Psoas muscle (tissue), 7 donors: ENCODE measurements at regions not wholly inside any gene's neighbourhood (a gene's known extent, or its start where the extent isn't known, plus 50 kb on each side); places are given as distances from the start of the nearest gene placed in this dataset.

Source experiments
- ATAC-seq, 4 donors: fragments of 200-7000 bp; cut with Tn5 transposase; one replicate each; pipeline ENCODE4 v1.9.1; 2020; ENCODE audit warnings: moderate library complexity in 3 of 4, mild to moderate bottlenecking in 2 of 4
- DNase-seq, 2 donors: peaks; one replicate each; pipeline ENCODE4 v3.0.0-alpha.2; 2020
- H3K27ac ChIP-seq: fragments of 200-600 bp; one replicate; pipeline ENCODE4 v1.8.0; 2022
- H3K27me3 ChIP-seq, 3 donors: fragments of 200-600 bp in 1 of 3; one replicate each; pipeline versions ENCODE4 v1.6.1 to v1.8.0; 2013 to 2022; ENCODE audit warnings: low read length in 2 of 3, mild to moderate bottlenecking in 2 of 3, moderate library complexity in 1 of 3; ENCODE audit not compliant: insufficient read depth in 3 of 3
- H3K36me3 ChIP-seq, 2 donors: fragments of 200-600 bp in 1 of 2; one replicate each; pipeline versions ENCODE4 v1.6.1 to v1.8.0; 2013 to 2022; ENCODE audit warnings: low read depth in 1 of 2, mild to moderate bottlenecking in 1 of 2, moderate library complexity in 1 of 2; ENCODE audit not compliant: insufficient read depth in 1 of 2
- H3K4me1 ChIP-seq: fragments of 200-600 bp; one replicate; pipeline ENCODE4 v1.8.0; 2022
- H3K4me3 ChIP-seq: fragments of 200-600 bp; one replicate; pipeline ENCODE4 v1.8.0; 2022; ENCODE audit warnings: mild to moderate bottlenecking
- H3K9me3 ChIP-seq: fragments of 200-600 bp; one replicate; pipeline ENCODE4 v1.8.0; 2022
- WGBS, 3 donors: extraction: QIAGEN DNeasy Blood & Tissue Kit; methylation state at CpG; one replicate each; pipeline versions ENCODE4 v1.1.6 to v1.1.7; 2013; 5-methylcytosine and 5-hydroxymethylcytosine counted together
- intact Hi-C, 2 donors: fragments of 100-400 bp; cut with DNase I; formaldehyde crosslinking; loops; one replicate each; pipeline versions ENCODE4 v1.11.0 to v1.14.2; 2022
- TF ChIP-seq, protein P1 (sequence below): fragments of 200-600 bp; IDR thresholded peaks from one replicate; pipeline ENCODE4 v1.8.0; 2022; ENCODE audit warnings: antibody characterized with exemption
- donor health status: healthy with polysubstance abuse.
- donor health status: DM: no; HTN: no; CAD: no; lungs with moderate emphysema.
- donor health status: Bipolar disorder and iron deficiency.
- donor health status: healthy.
- donor health status: DM: yes; HTN: yes; CAD: no.
- donor health status: DM: no; HTN: no; CAD: no.
- donor health status: DM: yes; HTN: yes; CAD: no.

DNA sequence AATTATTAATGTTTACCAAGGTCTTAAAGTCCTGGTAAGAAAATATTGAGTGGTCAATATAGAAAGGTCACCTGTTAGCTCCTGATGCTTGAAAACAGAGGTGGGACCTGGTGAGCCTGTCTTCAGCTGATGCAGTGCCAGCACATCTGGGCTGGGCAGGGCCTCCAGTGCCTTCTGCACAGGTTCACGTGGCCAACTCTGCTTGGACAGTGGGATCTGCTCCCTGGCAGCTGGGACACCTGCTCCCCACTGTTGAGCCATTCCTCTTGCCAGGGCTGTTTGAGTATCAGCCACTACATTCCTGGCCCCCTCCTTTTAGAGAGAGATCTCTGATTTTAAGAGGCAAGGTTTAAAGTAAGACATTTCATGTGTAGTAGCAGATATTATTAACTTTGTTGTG lies 135.0 kb downstream of the TM9SF2 start:
- TF ChIP-seq, protein P1, sequence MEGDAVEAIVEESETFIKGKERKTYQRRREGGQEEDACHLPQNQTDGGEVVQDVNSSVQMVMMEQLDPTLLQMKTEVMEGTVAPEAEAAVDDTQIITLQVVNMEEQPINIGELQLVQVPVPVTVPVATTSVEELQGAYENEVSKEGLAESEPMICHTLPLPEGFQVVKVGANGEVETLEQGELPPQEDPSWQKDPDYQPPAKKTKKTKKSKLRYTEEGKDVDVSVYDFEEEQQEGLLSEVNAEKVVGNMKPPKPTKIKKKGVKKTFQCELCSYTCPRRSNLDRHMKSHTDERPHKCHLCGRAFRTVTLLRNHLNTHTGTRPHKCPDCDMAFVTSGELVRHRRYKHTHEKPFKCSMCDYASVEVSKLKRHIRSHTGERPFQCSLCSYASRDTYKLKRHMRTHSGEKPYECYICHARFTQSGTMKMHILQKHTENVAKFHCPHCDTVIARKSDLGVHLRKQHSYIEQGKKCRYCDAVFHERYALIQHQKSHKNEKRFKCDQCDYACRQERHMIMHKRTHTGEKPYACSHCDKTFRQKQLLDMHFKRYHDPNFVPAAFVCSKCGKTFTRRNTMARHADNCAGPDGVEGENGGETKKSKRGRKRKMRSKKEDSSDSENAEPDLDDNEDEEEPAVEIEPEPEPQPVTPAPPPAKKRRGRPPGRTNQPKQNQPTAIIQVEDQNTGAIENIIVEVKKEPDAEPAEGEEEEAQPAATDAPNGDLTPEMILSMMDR: no peak
- Histone ChIP-seq H3K4me1 (no peaks in the 10 kb centered on the region), H3K27ac (no peak overlapping the region), H3K4me3 (no peak overlapping the region), H3K9me3 (no peaks in the 10 kb centered on the region), H3K36me3 (no peaks in the 10 kb centered on the region), H3K27me3 (no peaks in the 10 kb centered on the region)
- ATAC-seq (no peak), DNase-seq (no peak)
- WGBS, 3 donors: 35 to 82% (median 59%) methylated on average over 1 of the region's 1 CpG
- intact Hi-C loops: no loop called here

DNA sequence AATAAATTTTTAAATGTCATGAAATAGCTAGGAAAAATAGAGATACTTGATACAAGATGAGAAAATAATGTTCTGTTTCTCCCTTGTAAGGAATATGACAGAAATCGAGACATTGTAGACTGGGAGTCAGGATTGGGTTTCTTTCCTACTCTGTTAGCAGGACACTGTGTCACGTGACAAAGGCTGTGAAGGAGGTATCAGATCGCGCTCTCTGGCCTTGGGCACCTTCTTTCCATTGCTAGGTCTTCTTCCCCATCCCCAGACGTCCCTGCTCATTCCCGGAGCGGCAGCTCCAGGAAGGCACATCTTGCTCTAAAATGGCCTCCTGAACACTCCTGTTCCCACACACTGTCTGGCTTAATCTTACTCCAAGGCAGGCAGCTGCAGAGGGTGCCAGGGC lies 133.4 kb downstream of the TM9SF2 start:
- intact Hi-C loops: no loop called here
- 63 to 72% (median 71%) methylated on average over 7 of the region's 7 CpGs for WGBS, 3 donors
- ATAC-seq (no peak), DNase-seq (no peak)
- no peak overlapping the region for H3K27ac ChIP-seq
- H3K4me1 ChIP-seq: peaks cover 10% of the 10 kb centered on the region
- H3K9me3 ChIP-seq: no peaks in the 10 kb centered on the region
- TF ChIP-seq, protein P1: no peak
- H3K4me3 ChIP-seq: no peak overlapping the region
- no peaks in the 10 kb centered on the region for H3K36me3 ChIP-seq
- H3K27me3 ChIP-seq: no peaks in the 10 kb centered on the region

GRCh38 chr13:99630269-99630898 lies 129.1 kb downstream of the TM9SF2 start:
- TF ChIP-seq, protein P1: no peak
- intact Hi-C loops: no loop called here
- no peak overlapping the region for H3K4me3 ChIP-seq
- no peaks in the 10 kb centered on the region for H3K27me3 ChIP-seq
- H3K4me1 ChIP-seq: peaks cover 35% of the 10 kb centered on the region
- no peaks in the 10 kb centered on the region for H3K36me3 ChIP-seq
- no peak overlapping the region for H3K27ac ChIP-seq
- DNase-seq: no peak
- WGBS, 3 donors: 44 to 71% (median 55%) methylated on average over 3 of the region's 3 CpGs
- ATAC-seq: peak in 2 of 4 donors; percentile 59 to 65
- H3K9me3 ChIP-seq: no peaks in the 10 kb centered on the region

DNA sequence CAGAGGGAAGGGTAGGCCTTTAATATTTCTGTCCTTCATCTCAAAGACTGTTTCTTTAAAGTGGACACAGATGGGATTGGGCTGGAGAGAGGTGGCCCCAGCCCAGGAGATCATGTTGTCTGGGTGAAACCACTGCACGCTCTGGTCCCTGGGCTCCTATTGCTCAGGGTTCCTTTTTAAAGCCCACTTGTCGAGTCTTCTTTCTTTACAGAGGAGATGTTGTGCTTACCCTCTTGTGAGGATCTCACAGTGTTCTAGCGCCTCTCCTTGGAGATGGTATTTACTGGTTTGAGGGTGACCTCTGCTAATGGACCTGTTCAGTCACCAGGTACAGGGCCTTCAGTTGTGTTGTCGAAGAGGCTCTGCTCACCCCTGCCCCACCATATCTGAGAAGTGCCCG lies 128.4 kb downstream of the TM9SF2 start:
- DNase-seq (no peak), ATAC-seq (no peak)
- TF ChIP-seq, protein P1: no peak
- H3K36me3 ChIP-seq: no peaks in the 10 kb centered on the region
- intact Hi-C loops: no loop called here
- H3K4me3 ChIP-seq: no peak overlapping the region
- WGBS, 3 donors: 86 to 96% (median 95%) methylated on average over 5 of the region's 5 CpGs
- no peaks in the 10 kb centered on the region for H3K9me3 ChIP-seq
- no peaks in the 10 kb centered on the region for H3K27me3 ChIP-seq
- peaks cover 35% of the 10 kb centered on the region for H3K4me1 ChIP-seq
- no peak overlapping the region for H3K27ac ChIP-seq

DNA sequence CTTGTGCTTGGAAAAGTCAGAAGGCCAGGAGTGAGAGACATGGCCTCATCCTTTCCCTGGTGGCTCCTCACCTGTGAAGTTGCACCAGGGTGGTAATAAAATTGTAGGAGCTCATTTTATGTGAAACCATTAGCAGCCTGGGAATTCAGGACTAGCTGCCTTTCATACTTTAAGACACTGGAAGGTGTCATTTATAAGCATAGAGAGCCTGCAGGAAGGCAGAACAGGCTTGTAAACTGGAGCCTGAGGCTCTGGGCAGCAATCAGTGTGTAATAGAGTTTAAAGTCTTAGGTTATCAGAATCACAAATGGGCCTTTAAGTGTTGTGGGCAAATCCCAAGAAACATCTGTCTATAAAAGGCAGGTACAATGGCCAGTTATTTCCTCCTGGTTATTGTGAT lies 127.2 kb downstream of the TM9SF2 start:
- H3K9me3 ChIP-seq: no peaks in the 10 kb centered on the region
- TF ChIP-seq, protein P1: no peak
- no peaks in the 10 kb centered on the region for H3K36me3 ChIP-seq
- ATAC-seq (no peak), DNase-seq (no peak)
- peaks cover 35% of the 10 kb centered on the region for H3K4me1 ChIP-seq
- H3K27me3 ChIP-seq: no peaks in the 10 kb centered on the region
- H3K4me3 ChIP-seq: peak overlapping the region; percentile 53
- H3K27ac ChIP-seq: no peak overlapping the region
- intact Hi-C loops: no loop called here
